ENCODE measurements at regions not wholly inside any gene's neighbourhood (a gene's known extent, or its start where the extent isn't known, plus 50 kb on each side); places are given as distances from the start of the nearest gene placed in this dataset.

GRCh38 chr18:34115409-34116081, 109.2 kb downstream of the NOL4 start:
- Histone ChIP-seq H3K27ac (ENCODE audit: low read depth, low read length) (no peak overlapping the region), H3K9ac (ENCODE audit: low read length) (no peak overlapping the region), H3K4me3 (ENCODE audit: low read depth, low read length) (no peak overlapping the region), H3K4me1 (ENCODE audit: control insufficient read depth, insufficient read depth, low read length) (peaks cover 9% of the 10 kb centered on the region; the same call in 1 of the 2 replicates), H3K9me3 (ENCODE audit: control insufficient read depth, insufficient read depth, low read depth, low read length) (no peaks in the 10 kb centered on the region), H3K27me3 (ENCODE audit: control insufficient read depth, insufficient read depth, low read length) (peaks cover 2% of the 10 kb centered on the region), H3K36me3 (ENCODE audit: control insufficient read depth, insufficient read depth, low read length) (no peaks in the 10 kb centered on the region)

GRCh38 chr18:34114996-34115395, 109.7 kb downstream of the NOL4 start:
- Histone ChIP-seq H3K9ac (ENCODE audit: low read length) (no peak overlapping the region), H3K27ac (ENCODE audit: low read depth, low read length) (no peak overlapping the region), H3K9me3 (ENCODE audit: control insufficient read depth, insufficient read depth, low read depth, low read length) (no peaks in the 10 kb centered on the region), H3K27me3 (ENCODE audit: control insufficient read depth, insufficient read depth, low read length) (peaks cover 2% of the 10 kb centered on the region), H3K4me1 (ENCODE audit: control insufficient read depth, insufficient read depth, low read length) (peaks cover 9% of the 10 kb centered on the region; the same call in 1 of the 2 replicates), H3K4me3 (ENCODE audit: low read depth, low read length) (no peak overlapping the region), H3K36me3 (ENCODE audit: control insufficient read depth, insufficient read depth, low read length) (no peaks in the 10 kb centered on the region)

GRCh38 chr18:34108206-34108605, 116.5 kb downstream of the NOL4 start:
- H3K27me3 ChIP-seq (ENCODE audit: control insufficient read depth, insufficient read depth, low read length) = no peaks in the 10 kb centered on the region
- H3K27ac ChIP-seq (ENCODE audit: low read depth, low read length) = no peak overlapping the region
- H3K9ac ChIP-seq (ENCODE audit: low read length) = no peak overlapping the region
- H3K9me3 ChIP-seq (ENCODE audit: control insufficient read depth, insufficient read depth, low read depth, low read length) = peaks cover 3% of the 10 kb centered on the region
- H3K4me1 ChIP-seq (ENCODE audit: control insufficient read depth, insufficient read depth, low read length) = no peaks in the 10 kb centered on the region
- H3K36me3 ChIP-seq (ENCODE audit: control insufficient read depth, insufficient read depth, low read length) = no peaks in the 10 kb centered on the region
- no peak overlapping the region for H3K4me3 ChIP-seq (ENCODE audit: low read depth, low read length)

- Histone ChIP-seq H3K4me1 (ENCODE audit: control insufficient read depth, insufficient read depth, low read length) (no peaks in the 10 kb centered on the region), H3K9me3 (ENCODE audit: control insufficient read depth, insufficient read depth, low read depth, low read length) (no peaks in the 10 kb centered on the region), H3K27ac (ENCODE audit: low read depth, low read length) (no peak overlapping the region), H3K36me3 (ENCODE audit: control insufficient read depth, insufficient read depth, low read length) (no peaks in the 10 kb centered on the region), H3K4me3 (ENCODE audit: low read depth, low read length) (no peak overlapping the region), H3K9ac (ENCODE audit: low read length) (no peak overlapping the region), H3K27me3 (ENCODE audit: control insufficient read depth, insufficient read depth, low read length) (no peaks in the 10 kb centered on the region)
These were observed 126.6 kb downstream of the NOL4 start for GRCh38 chr18:34098109-34098508.

GRCh38 chr18:34097312-34097711, 127.4 kb downstream of the NOL4 start:
- no peak overlapping the region for H3K4me3 ChIP-seq (ENCODE audit: low read depth, low read length)
- no peaks in the 10 kb centered on the region for H3K4me1 ChIP-seq (ENCODE audit: control insufficient read depth, insufficient read depth, low read length)
- no peaks in the 10 kb centered on the region for H3K36me3 ChIP-seq (ENCODE audit: control insufficient read depth, insufficient read depth, low read length)
- no peaks in the 10 kb centered on the region for H3K9me3 ChIP-seq (ENCODE audit: control insufficient read depth, insufficient read depth, low read depth, low read length)
- H3K27ac ChIP-seq (ENCODE audit: low read depth, low read length) = no peak overlapping the region
- H3K9ac ChIP-seq (ENCODE audit: low read length) = no peak overlapping the region
- H3K27me3 ChIP-seq (ENCODE audit: control insufficient read depth, insufficient read depth, low read length) = no peaks in the 10 kb centered on the region

GRCh38 chr18:34094148-34094547, 130.6 kb downstream of the NOL4 start:
- Histone ChIP-seq H3K9ac (ENCODE audit: low read length) (no peak overlapping the region), H3K27me3 (ENCODE audit: control insufficient read depth, insufficient read depth, low read length) (no peaks in the 10 kb centered on the region), H3K36me3 (ENCODE audit: control insufficient read depth, insufficient read depth, low read length) (no peaks in the 10 kb centered on the region), H3K27ac (ENCODE audit: low read depth, low read length) (no peak overlapping the region), H3K9me3 (ENCODE audit: control insufficient read depth, insufficient read depth, low read depth, low read length) (no peaks in the 10 kb centered on the region), H3K4me3 (ENCODE audit: low read depth, low read length) (no peak overlapping the region), H3K4me1 (ENCODE audit: control insufficient read depth, insufficient read depth, low read length) (no peaks in the 10 kb centered on the region)

- no peaks in the 10 kb centered on the region for H3K9me3 ChIP-seq (ENCODE audit: control insufficient read depth, insufficient read depth, low read depth, low read length)
- no peak overlapping the region for H3K27ac ChIP-seq (ENCODE audit: low read depth, low read length)
- H3K36me3 ChIP-seq (ENCODE audit: control insufficient read depth, insufficient read depth, low read length) = no peaks in the 10 kb centered on the region
- no peak overlapping the region for H3K9ac ChIP-seq (ENCODE audit: low read length)
- H3K4me3 ChIP-seq (ENCODE audit: low read depth, low read length) = no peak overlapping the region
- no peaks in the 10 kb centered on the region for H3K4me1 ChIP-seq (ENCODE audit: control insufficient read depth, insufficient read depth, low read length)
- no peaks in the 10 kb centered on the region for H3K27me3 ChIP-seq (ENCODE audit: control insufficient read depth, insufficient read depth, low read length)
These were observed 131.9 kb downstream of the NOL4 start for GRCh38 chr18:34092796-34093195.

GRCh38 chr18:34086370-34086769, 138.3 kb downstream of the NOL4 start:
- Histone ChIP-seq H3K9me3 (ENCODE audit: control insufficient read depth, insufficient read depth, low read depth, low read length) (no peaks in the 10 kb centered on the region), H3K9ac (ENCODE audit: low read length) (no peak overlapping the region), H3K27ac (ENCODE audit: low read depth, low read length) (no peak overlapping the region), H3K4me3 (ENCODE audit: low read depth, low read length) (no peak overlapping the region), H3K36me3 (ENCODE audit: control insufficient read depth, insufficient read depth, low read length) (no peaks in the 10 kb centered on the region), H3K4me1 (ENCODE audit: control insufficient read depth, insufficient read depth, low read length) (no peaks in the 10 kb centered on the region), H3K27me3 (ENCODE audit: control insufficient read depth, insufficient read depth, low read length) (no peaks in the 10 kb centered on the region)

- H3K27me3 ChIP-seq (ENCODE audit: control insufficient read depth, insufficient read depth, low read length) = no peaks in the 10 kb centered on the region
- H3K36me3 ChIP-seq (ENCODE audit: control insufficient read depth, insufficient read depth, low read length) = no peaks in the 10 kb centered on the region
- H3K27ac ChIP-seq (ENCODE audit: low read depth, low read length) = no peak overlapping the region
These were observed 139.5 kb downstream of the NOL4 start for GRCh38 chr18:34085140-34085739.

GRCh38 chr18:34084635-34085034, 140.1 kb downstream of the NOL4 start:
- Histone ChIP-seq H3K36me3 (ENCODE audit: control insufficient read depth, insufficient read depth, low read length) (no peaks in the 10 kb centered on the region), H3K27me3 (ENCODE audit: control insufficient read depth, insufficient read depth, low read length) (no peaks in the 10 kb centered on the region), H3K9ac (ENCODE audit: low read length) (no peak overlapping the region), H3K4me3 (ENCODE audit: low read depth, low read length) (no peak overlapping the region), H3K27ac (ENCODE audit: low read depth, low read length) (no peak overlapping the region), H3K4me1 (ENCODE audit: control insufficient read depth, insufficient read depth, low read length) (no peaks in the 10 kb centered on the region), H3K9me3 (ENCODE audit: control insufficient read depth, insufficient read depth, low read depth, low read length) (no peaks in the 10 kb centered on the region)

More at GRCh38 chr18:34085140-34085739, 139.5 kb downstream of the NOL4 start:
- H3K9me3 ChIP-seq (ENCODE audit: control insufficient read depth, insufficient read depth, low read depth, low read length) = no peaks in the 10 kb centered on the region
- no peak overlapping the region for H3K9ac ChIP-seq (ENCODE audit: low read length)
- no peak overlapping the region for H3K4me3 ChIP-seq (ENCODE audit: low read depth, low read length)
- no peaks in the 10 kb centered on the region for H3K4me1 ChIP-seq (ENCODE audit: control insufficient read depth, insufficient read depth, low read length)

- H3K4me1 ChIP-seq (ENCODE audit: control insufficient read depth, insufficient read depth, low read length) = no peaks in the 10 kb centered on the region
- H3K4me3 ChIP-seq (ENCODE audit: low read depth, low read length) = no peak overlapping the region
- no peaks in the 10 kb centered on the region for H3K27me3 ChIP-seq (ENCODE audit: control insufficient read depth, insufficient read depth, low read length)
- H3K9ac ChIP-seq (ENCODE audit: low read length) = no peak overlapping the region
- H3K36me3 ChIP-seq (ENCODE audit: control insufficient read depth, insufficient read depth, low read length) = no peaks in the 10 kb centered on the region
- H3K9me3 ChIP-seq (ENCODE audit: control insufficient read depth, insufficient read depth, low read depth, low read length) = no peaks in the 10 kb centered on the region
- H3K27ac ChIP-seq (ENCODE audit: low read depth, low read length) = no peak overlapping the region
These were observed 140.7 kb downstream of the NOL4 start for GRCh38 chr18:34083910-34084535.
